Natural killer cell (primary cell): ENCODE measurements at regions not wholly inside any gene's neighbourhood (a gene's known extent, or its start where the extent isn't known, plus 50 kb on each side); places are given as distances from the start of the nearest gene placed in this dataset.

Experiments used
- ATAC-seq, 3 donors: fragments of 150-1000 bp in 2 of 3; fragments of 200-7000 bp in 1 of 3; cut with Tn5 transposase; 1 replicate in 1 of 3; 2 replicates in 2 of 3; pipeline ENCODE4 v1.10.0; 2021; ENCODE audit warnings: mild to moderate bottlenecking in 2 of 3, moderate library complexity in 2 of 3
- DNase-seq, 2 donors: peaks; one replicate each; pipeline versions ENCODE4 v3.0.0 to v3.0.0-alpha.2; 2013 to 2021; ENCODE audit warnings: mixed read lengths in 1 of 2
- H3K27ac ChIP-seq: one replicate; pipeline ENCODE4 v1.5.1; 2013; ENCODE audit warnings: mild to moderate bottlenecking, low read length
- H3K27me3 ChIP-seq: one replicate; pipeline ENCODE4 v1.6.1; 2013; ENCODE audit warnings: low read length; ENCODE audit not compliant: control insufficient read depth, insufficient read depth
- H3K36me3 ChIP-seq: one replicate; pipeline ENCODE4 v1.6.1; 2013; ENCODE audit warnings: low read length; ENCODE audit not compliant: control insufficient read depth, insufficient read depth
- H3K4me1 ChIP-seq: one replicate; pipeline ENCODE4 v1.6.1; 2013; ENCODE audit warnings: low read length; ENCODE audit not compliant: control insufficient read depth, insufficient read depth
- H3K4me3 ChIP-seq: one replicate; pipeline ENCODE4 v1.5.1; 2013; ENCODE audit warnings: low read length
- H3K9me3 ChIP-seq: one replicate; pipeline ENCODE4 v1.6.1; 2013; ENCODE audit warnings: low read length; ENCODE audit not compliant: control insufficient read depth, insufficient read depth
- H3K27ac Mint-ChIP-seq, 2 donors: one replicate each; pipeline ENCODE4 v1.8.0; 2022; ENCODE audit warnings: mild to moderate bottlenecking in 2 of 2, mixed read lengths in 2 of 2, moderate library complexity in 1 of 2
- H3K27me3 Mint-ChIP-seq, 2 donors: one replicate each; pipeline ENCODE4 v1.8.0; 2022; ENCODE audit warnings: low read depth in 2 of 2, mixed read lengths in 2 of 2
- H3K36me3 Mint-ChIP-seq: one replicate; pipeline ENCODE4 v1.8.0; 2022; ENCODE audit warnings: mixed read lengths
- H3K4me1 Mint-ChIP-seq, 2 donors: one replicate each; pipeline ENCODE4 v1.8.0; 2022; ENCODE audit warnings: mixed read lengths in 2 of 2
- H3K4me3 Mint-ChIP-seq: one replicate; pipeline ENCODE4 v1.8.0; 2022; ENCODE audit warnings: mild to moderate bottlenecking, moderate library complexity, mixed read lengths
- H3K9me3 Mint-ChIP-seq, 2 donors: one replicate each; pipeline ENCODE4 v1.8.0; 2022; ENCODE audit warnings: mixed read lengths in 2 of 2
- CTCF ChIP-seq: fragments of 200-600 bp; IDR thresholded peaks from one replicate; pipeline ENCODE4 v1.8.0; 2022; ENCODE audit warnings: antibody characterized with exemption
- WGBS: methylation state at CpG from one replicate; pipeline ENCODE4 v1.1.7; 2013; ENCODE audit warnings: missing lambda C conversion rate; ENCODE audit not compliant: insufficient coverage; 5-methylcytosine and 5-hydroxymethylcytosine counted together
- intact Hi-C: fragments of 100-400 bp; cut with micrococcal nuclease; formaldehyde crosslinking; loops from one replicate; pipeline ENCODE4 v1.14.2; 2022

DNA sequence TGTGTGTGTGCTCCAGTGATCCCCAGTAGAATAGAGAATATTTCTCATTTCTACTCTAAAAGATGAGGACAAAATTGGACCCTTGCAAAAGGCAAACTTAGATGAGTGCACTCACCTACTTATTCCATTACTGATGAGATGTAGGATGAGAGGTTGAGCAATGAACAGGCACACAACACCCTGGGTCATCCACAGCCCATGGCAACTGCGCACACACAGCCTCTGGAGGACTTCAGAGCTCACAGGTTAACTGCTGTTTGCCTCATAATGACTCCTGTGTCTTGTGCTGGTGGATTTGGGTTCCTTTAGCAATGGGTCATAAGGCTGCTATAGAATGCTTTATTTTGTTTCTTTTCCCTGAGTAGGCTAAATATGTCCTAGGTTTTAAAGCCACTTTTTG is 103.6 kb upstream of the TNFAIP3 start:
- H3K27me3 Mint-ChIP-seq = peaks cover 0 to 9% of the 10 kb centered on the region in 2 donors
- H3K4me3 Mint-ChIP-seq = no peak overlapping the region
- no peak overlapping the region for H3K27ac ChIP-seq
- TF ChIP-seq CTCF = no peak
- H3K27me3 ChIP-seq = no peaks in the 10 kb centered on the region
- intact Hi-C loops = loop anchor here (5.0 kb wide), 1 partner anchor 49 kb away; no protein-coding TSS in a partner anchor
- WGBS = 100% methylated on average over 1 of the region's 1 CpG
- H3K27ac Mint-ChIP-seq = peak overlapping the region; percentile 73 to 89
- no peak overlapping the region for H3K4me3 ChIP-seq
- DNase-seq (no peak), ATAC-seq (no peak)
- peaks cover 35 to 43% of the 10 kb centered on the region in 2 donors for H3K4me1 Mint-ChIP-seq
- peaks cover 0 to 2% of the 10 kb centered on the region in 2 donors for H3K9me3 Mint-ChIP-seq
- no peaks in the 10 kb centered on the region for H3K36me3 Mint-ChIP-seq
- H3K9me3 ChIP-seq = no peaks in the 10 kb centered on the region
- no peaks in the 10 kb centered on the region for H3K36me3 ChIP-seq
- H3K4me1 ChIP-seq = peaks cover 16% of the 10 kb centered on the region

GRCh38 chr6:137763886-137764285 is 103.2 kb upstream of the TNFAIP3 start:
- DNase-seq (no peak), ATAC-seq (no peak)
- Mint-ChIP-seq H3K27ac (peak overlapping the region; percentile 73 to 89), H3K9me3 (peaks cover 0 to 2% of the 10 kb centered on the region in 2 donors), H3K36me3 (no peaks in the 10 kb centered on the region), H3K27me3 (peaks cover 0 to 9% of the 10 kb centered on the region in 2 donors), H3K4me1 (peaks cover 36 to 44% of the 10 kb centered on the region in 2 donors), H3K4me3 (no peak overlapping the region)
- Histone ChIP-seq H3K27ac (no peak overlapping the region), H3K4me3 (no peak overlapping the region), H3K27me3 (no peaks in the 10 kb centered on the region), H3K9me3 (no peaks in the 10 kb centered on the region), H3K4me1 (peaks cover 21% of the 10 kb centered on the region), H3K36me3 (no peaks in the 10 kb centered on the region)
- 94% methylated on average over 1 of the region's 1 CpG for WGBS
- intact Hi-C loops = loop anchor here (5.0 kb wide), 1 partner anchor 48 kb away; no protein-coding TSS in a partner anchor
- no peak for TF ChIP-seq CTCF

GRCh38 chr6:137764464-137764863 is 102.6 kb upstream of the TNFAIP3 start:
- Mint-ChIP-seq H3K4me3 (no peak overlapping the region), H3K9me3 (peaks cover 0 to 2% of the 10 kb centered on the region in 2 donors), H3K36me3 (no peaks in the 10 kb centered on the region), H3K4me1 (peaks cover 36 to 44% of the 10 kb centered on the region in 2 donors), H3K27me3 (peaks cover 0 to 9% of the 10 kb centered on the region in 2 donors), H3K27ac (peak overlapping the region; percentile 73 to 89)
- Histone ChIP-seq H3K4me1 (peaks cover 23% of the 10 kb centered on the region), H3K36me3 (no peaks in the 10 kb centered on the region), H3K9me3 (no peaks in the 10 kb centered on the region), H3K4me3 (no peak overlapping the region), H3K27ac (no peak overlapping the region), H3K27me3 (no peaks in the 10 kb centered on the region)
- intact Hi-C loops = loop anchor here (5.0 kb wide), 1 partner anchor 48 kb away; no protein-coding TSS in a partner anchor
- DNase-seq = no peak
- no peak for ATAC-seq
- TF ChIP-seq CTCF = no peak

- no peak for TF ChIP-seq CTCF
- intact Hi-C loops = no loop called here
- 80% methylated on average over 1 of the region's 2 CpGs for WGBS
- Histone ChIP-seq H3K4me1 (peaks cover 23% of the 10 kb centered on the region), H3K27ac (no peak overlapping the region), H3K36me3 (no peaks in the 10 kb centered on the region), H3K9me3 (no peaks in the 10 kb centered on the region), H3K27me3 (no peaks in the 10 kb centered on the region), H3K4me3 (no peak overlapping the region)
- Mint-ChIP-seq H3K27ac (no peak overlapping the region), H3K9me3 (peaks cover 0 to 2% of the 10 kb centered on the region in 2 donors), H3K36me3 (no peaks in the 10 kb centered on the region), H3K4me3 (no peak overlapping the region), H3K4me1 (peaks cover 36 to 44% of the 10 kb centered on the region in 2 donors), H3K27me3 (peaks cover 0 to 9% of the 10 kb centered on the region in 2 donors)
- DNase-seq (no peak), ATAC-seq (no peak)
These were observed 102.0 kb upstream of the TNFAIP3 start for GRCh38 chr6:137765059-137765458.
